H1 (cell line): ENCODE measurements at regions not wholly inside any gene's neighbourhood (a gene's known extent, or its start where the extent isn't known, plus 50 kb on each side); places are given as distances from the start of the nearest gene placed in this dataset.

Source experiments
- CTCF ChIA-PET: fragments of 300-600 bp; sonication (Branson Sonifier 250); formaldehyde crosslinking; loops from one replicate; lab custom pipeline; 2021; ENCODE audit not compliant: partially characterized antibody; lab: Charles Lee
- POLR2A ChIA-PET: fragments of 300-600 bp; sonication (Branson Sonifier 250); formaldehyde crosslinking; loops from one replicate; lab custom pipeline; 2021; ENCODE audit warnings: inconsistent platforms; ENCODE audit not compliant: partially characterized antibody; lab: Charles Lee
- DNase-seq, 2 experiments: peaks; one replicate each; pipeline versions ENCODE4 v3.0.0 to v3.0.0-alpha.2; 2010 to 2022; ENCODE audit warnings: low spot score in 2 of 2, low read depth in 1 of 2, mixed read lengths in 1 of 2
- FAIRE-seq: peaks from 2 replicates; lab custom pipeline; 2011; peaks lifted over from hg19 to GRCh38; lab: Jason Lieb, UNC
- H2AFZ ChIP-seq: 2 replicates; pipeline ENCODE4 v1.8.1; 2012; ENCODE audit warnings: low read length, inconsistent platforms
- H2AK5ac ChIP-seq: 2 replicates; pipeline ENCODE4 v1.6.1; 2013; ENCODE audit warnings: low read depth, low read length
- H2BK120ac ChIP-seq: replicated peaks from 2 replicates; pipeline ENCODE3; 2013; ENCODE audit warnings: low read depth, low read length, inconsistent platforms
- H2BK12ac ChIP-seq: 2 replicates; pipeline ENCODE4 v1.6.1; 2013; ENCODE audit warnings: low read depth, low read length
- H2BK15ac ChIP-seq: 2 replicates; pipeline ENCODE4 v1.6.1; 2013; ENCODE audit warnings: low read length
- H2BK20ac ChIP-seq: 2 replicates; pipeline ENCODE4 v1.6.1; 2013; ENCODE audit warnings: low read length
- H2BK5ac ChIP-seq: 2 replicates; pipeline ENCODE4 v1.6.1; 2013; ENCODE audit warnings: low read depth, low read length
- H3K14ac ChIP-seq: 2 replicates; pipeline ENCODE4 v1.6.1; 2013; ENCODE audit warnings: inconsistent platforms; ENCODE audit not compliant: insufficient read length
- H3K18ac ChIP-seq: 2 replicates; pipeline ENCODE4 v1.6.1; 2013; ENCODE audit warnings: low read length; ENCODE audit errors: extremely low read depth
- H3K23ac ChIP-seq: 2 replicates; pipeline ENCODE4 v1.6.1; 2013; ENCODE audit warnings: inconsistent platforms; ENCODE audit not compliant: insufficient read length
- H3K23me2 ChIP-seq: 2 replicates; pipeline ENCODE4 v1.6.1; 2013; ENCODE audit warnings: low read depth, low read length
- H3K27ac ChIP-seq: 2 replicates; pipeline ENCODE4 v1.6.1; 2011; ENCODE audit warnings: low read depth, low read length, inconsistent platforms
- H3K27me3 ChIP-seq, 4 experiments: replicated peaks in 1 of 4; 1 replicate in 1 of 4; 2 replicates in 3 of 4; pipeline versions ENCODE4 v1.6.1 to v1.8.1; 2011 to 2013; ENCODE audit warnings: low read length in 3 of 4, mild to moderate bottlenecking in 3 of 4, inconsistent platforms in 2 of 4, mixed read lengths in 2 of 4, moderate library complexity in 1 of 4; ENCODE audit not compliant: control insufficient read depth in 3 of 4, insufficient read depth in 3 of 4; ENCODE audit errors: extremely low read depth in 1 of 4
- H3K36me3 ChIP-seq, 4 experiments: 2 replicates each; pipeline versions ENCODE4 v1.6.1 to v1.8.1; 2011 to 2013; ENCODE audit warnings: mild to moderate bottlenecking in 4 of 4, low read length in 3 of 4, moderate library complexity in 2 of 4, control low read depth in 1 of 4, inconsistent platforms in 1 of 4; ENCODE audit not compliant: insufficient read depth in 4 of 4, control insufficient read depth in 2 of 4
- H3K4ac ChIP-seq: replicated peaks from 2 replicates; pipeline ENCODE3; 2013; ENCODE audit warnings: low read length, low read depth, mixed read lengths, inconsistent platforms; ENCODE audit not compliant: insufficient read length
- H3K4me1 ChIP-seq, 4 experiments: replicated peaks in 1 of 4; 1 replicate in 1 of 4; 2 replicates in 3 of 4; pipeline versions ENCODE4 v1.6.1 to v1.8.1; 2011 to 2013; ENCODE audit warnings: low read length in 3 of 4, inconsistent platforms in 2 of 4, mixed read lengths in 1 of 4; ENCODE audit not compliant: insufficient read depth in 4 of 4, control insufficient read depth in 3 of 4
- H3K4me2 ChIP-seq, 2 experiments: 2 replicates each; pipeline versions ENCODE4 v1.6.1 to v1.8.1; 2011 to 2013; ENCODE audit warnings: low read depth in 2 of 2, low read length in 2 of 2, control low read depth in 1 of 2, inconsistent platforms in 1 of 2, mild to moderate bottlenecking in 1 of 2; ENCODE audit not compliant: insufficient read depth in 1 of 2
- H3K4me3 ChIP-seq, 4 experiments: fragments of 200-600, 300-600 bp in 1 of 4; sonication (generic), shearing (Covaris generic), sonication (Bioruptor Twin) in 1 of 4; 2 replicates each; pipeline versions ENCODE4 v1.5.1 to v1.8.1; 2011 to 2016; ENCODE audit warnings: low read length in 4 of 4, low read depth in 3 of 4, control low read depth in 2 of 4, inconsistent platforms in 2 of 4, mild to moderate bottlenecking in 2 of 4, mixed read lengths in 1 of 4, moderate library complexity in 1 of 4; ENCODE audit not compliant: insufficient read depth in 2 of 4; ENCODE audit errors: extremely low read depth in 1 of 4
- H3K56ac ChIP-seq: replicated peaks from 2 replicates; pipeline ENCODE3; 2013; ENCODE audit warnings: low read depth, mild to moderate bottlenecking, mixed read lengths, low read length, inconsistent platforms; ENCODE audit not compliant: insufficient read length
- H3K79me1 ChIP-seq: 2 replicates; pipeline ENCODE4 v1.6.1; 2013; ENCODE audit warnings: low read depth, low read length, control low read depth
- H3K79me2 ChIP-seq, 2 experiments: 2 replicates each; pipeline versions ENCODE4 v1.6.1 to v1.8.1; 2012 to 2013; ENCODE audit warnings: low read length in 2 of 2, mild to moderate bottlenecking in 2 of 2, inconsistent platforms in 1 of 2; ENCODE audit not compliant: insufficient read depth in 2 of 2, control insufficient read depth in 1 of 2
- H3K9ac ChIP-seq, 4 experiments: replicated peaks in 1 of 4; 1 replicate in 1 of 4; 2 replicates in 3 of 4; pipeline versions ENCODE4 v1.6.1 to v1.8.1; 2011 to 2013; ENCODE audit warnings: low read depth in 3 of 4, low read length in 3 of 4, control low read depth in 2 of 4, mild to moderate bottlenecking in 2 of 4, moderate library complexity in 2 of 4, inconsistent platforms in 1 of 4; ENCODE audit errors: extremely low read depth in 1 of 4
- H3K9me3 ChIP-seq, 2 experiments: 2 replicates each; pipeline versions ENCODE4 v1.6.1 to v1.8.1; 2012 to 2013; ENCODE audit warnings: mild to moderate bottlenecking in 2 of 2, moderate library complexity in 2 of 2, control low read depth in 1 of 2, inconsistent platforms in 1 of 2, low read depth in 1 of 2, low read length in 1 of 2, mixed read lengths in 1 of 2; ENCODE audit not compliant: insufficient read depth in 2 of 2
- H4K20me1 ChIP-seq, 2 experiments: replicated peaks in 1 of 2; 2 replicates each; pipeline versions ENCODE3 to v1.8.1; 2011 to 2013; ENCODE audit warnings: inconsistent platforms in 2 of 2, low read length in 2 of 2, mild to moderate bottlenecking in 1 of 2; ENCODE audit not compliant: insufficient read depth in 2 of 2, control insufficient read depth in 1 of 2
- H4K5ac ChIP-seq: 2 replicates; pipeline ENCODE4 v1.6.1; 2013; ENCODE audit warnings: low read length, low read depth, mixed read lengths, inconsistent platforms; ENCODE audit not compliant: insufficient read length
- H4K8ac ChIP-seq: 2 replicates; pipeline ENCODE4 v1.8.0; 2013; ENCODE audit warnings: mild to moderate bottlenecking, moderate library complexity, low read length, inconsistent platforms; ENCODE audit not compliant: insufficient read depth; ENCODE audit errors: extremely low read depth
- H4K91ac ChIP-seq: replicated peaks from 2 replicates; pipeline ENCODE3; 2013; ENCODE audit warnings: low read length, mixed read lengths, inconsistent platforms; ENCODE audit not compliant: insufficient read length
- CREB1 ChIP-seq: IDR thresholded peaks from 2 replicates; pipeline ENCODE4 v1.6.1; 2012; ENCODE audit warnings: inconsistent platforms
- EZH2 ChIP-seq: fragments of 200-600 bp; sonication (generic); IDR thresholded peaks from 2 replicates; pipeline ENCODE4 v1.7.1; 2012; ENCODE audit warnings: low read depth, mild to moderate bottlenecking, moderate library complexity, low read length, inconsistent platforms; ENCODE audit not compliant: severe bottlenecking
- GABPA ChIP-seq: IDR thresholded peaks from 2 replicates; pipeline ENCODE4 v1.6.1; 2011; ENCODE audit warnings: mild to moderate bottlenecking, low read length, moderate library complexity, borderline replicate concordance; ENCODE audit not compliant: insufficient read depth
- JUND ChIP-seq: IDR thresholded peaks from 2 replicates; pipeline ENCODE4 v1.6.1; 2011; ENCODE audit warnings: mild to moderate bottlenecking, improper control_type of control experiment, low read length
- KDM4A ChIP-seq: IDR thresholded peaks from one replicate; pipeline ENCODE4 v1.7.1; 2012; ENCODE audit warnings: low read depth, mild to moderate bottlenecking, moderate library complexity, low read length, inconsistent platforms; ENCODE audit not compliant: severe bottlenecking
- NANOG ChIP-seq: IDR thresholded peaks from 2 replicates; pipeline ENCODE4 v1.6.1; 2011; ENCODE audit warnings: low read length, low read depth, mild to moderate bottlenecking, inconsistent platforms; ENCODE audit not compliant: insufficient read depth, poor library complexity, severe bottlenecking
- NRF1 ChIP-seq: IDR thresholded peaks from 2 replicates; pipeline ENCODE4 v1.6.1; 2011; ENCODE audit warnings: mild to moderate bottlenecking, low read depth, low read length, improper control_type of control experiment
- POLR2A ChIP-seq, 2 experiments: IDR thresholded peaks; 1 replicate in 1 of 2; 2 replicates in 1 of 2; pipeline ENCODE4 v1.6.1; 2011; ENCODE audit warnings: low read depth in 2 of 2, low read length in 2 of 2, mild to moderate bottlenecking in 2 of 2; ENCODE audit errors: control extremely low read depth in 1 of 2
- POLR2AphosphoS5 ChIP-seq: IDR thresholded peaks from 2 replicates; pipeline ENCODE4 v1.6.1; 2011; ENCODE audit warnings: low read depth, low read length
- SP4 ChIP-seq: IDR thresholded peaks from 2 replicates; pipeline ENCODE4 v1.6.1; 2012; ENCODE audit warnings: low read length, inconsistent platforms
- SRF ChIP-seq: IDR thresholded peaks from 2 replicates; pipeline ENCODE4 v1.6.1; 2011; ENCODE audit warnings: mild to moderate bottlenecking, low read depth, low read length, moderate library complexity
- YY1 ChIP-seq: IDR thresholded peaks from 2 replicates; pipeline ENCODE4 v1.6.1; 2011; ENCODE audit warnings: low read depth, mild to moderate bottlenecking, low read length
- WGBS, 2 experiments: shearing (Covaris generic) in 1 of 2; methylation state at CpG; one replicate each; pipeline versions ENCODE4 v1.1.6 to v1.1.7; 2013 to 2015; ENCODE audit warnings: low lambda C conversion rate in 2 of 2, mixed read lengths in 2 of 2, inconsistent platforms in 1 of 2, low coverage in 1 of 2, missing lambda C conversion rate in 1 of 2; ENCODE audit not compliant: insufficient replicate concordance in 2 of 2, insufficient coverage in 1 of 2, insufficient read length in 1 of 2; ENCODE audit errors: extremely low coverage in 1 of 2, missing lambda C conversion rate in 1 of 2; 5-methylcytosine and 5-hydroxymethylcytosine counted together
- TF ChIP-seq, protein P1 (sequence below): IDR thresholded peaks from 2 replicates; pipeline ENCODE4 v1.6.1; 2011; ENCODE audit warnings: low read length, improper control_type of control experiment
- TF ChIP-seq, protein P2 (sequence below): IDR thresholded peaks from 2 replicates; pipeline ENCODE4 v1.6.1; 2012; ENCODE audit warnings: inconsistent platforms

DNA sequence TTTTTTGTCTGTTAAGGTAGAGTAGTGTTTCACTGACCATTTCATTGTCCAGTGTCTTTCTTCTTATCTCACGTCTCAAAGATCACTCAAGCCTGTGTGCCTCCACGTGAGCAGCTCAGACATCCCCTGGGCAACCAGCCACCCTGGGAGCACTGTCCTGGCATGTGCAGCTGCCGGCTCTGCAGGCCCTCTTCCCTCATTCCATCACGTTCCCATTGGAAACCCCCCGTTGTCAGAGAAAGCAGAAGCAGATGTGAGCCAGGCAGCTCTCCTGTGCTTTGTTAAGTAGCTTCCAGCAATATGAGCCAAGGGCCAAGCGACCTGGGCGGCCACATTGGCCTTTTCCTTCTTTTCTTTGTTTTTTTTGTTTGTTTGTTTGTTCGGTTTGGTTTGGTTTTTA, 233.2 kb upstream of the SYNDIG1 start:
- no peak for FAIRE-seq
- Histone ChIP-seq H3K27ac (no peak overlapping the region), H4K8ac (no peak overlapping the region), H3K4me2 (no peak overlapping the region), H3K23me2 (no peaks in the 10 kb centered on the region; the same call in 1 of the 2 replicates), H4K5ac (no peak overlapping the region), H3K27me3 (no peaks in the 10 kb centered on the region), H3K9ac (no peak overlapping the region), H3K56ac (peak overlapping the region; percentile 4), H2BK20ac (no peak overlapping the region), H4K91ac (no peak overlapping the region), H2BK15ac (no peak overlapping the region), H2BK12ac (no peak overlapping the region), H3K18ac (no peak overlapping the region), H2BK120ac (no peak overlapping the region), H3K36me3 (no peaks in the 10 kb centered on the region), H3K4ac (no peak overlapping the region), H3K79me1 (no peaks in the 10 kb centered on the region), H3K4me1 (peaks cover 0 to 2% (median 0%) of the 10 kb centered on the region in 4 experiments; a peak in 1 of 7 replicates), H2AK5ac (no peak overlapping the region), H4K20me1 (no peaks in the 10 kb centered on the region), H3K4me3 (no peak overlapping the region), H3K14ac (no peak overlapping the region), H2BK5ac (no peak overlapping the region), H2AFZ (peak overlapping the region; percentile 73; the same call in 1 of the 2 replicates), H3K23ac (no peak overlapping the region), H3K9me3 (no peaks in the 10 kb centered on the region), H3K79me2 (no peaks in the 10 kb centered on the region)
- DNase-seq = no peak
- CTCF ChIA-PET = interaction anchor here (1.3 kb wide), 1 partner anchor 11 kb away, joined by 3 read pairs; no protein-coding TSS in a partner anchor
- POLR2A ChIA-PET = no interaction called here
- 81% methylated on average over 8 of the region's 8 CpGs; no CpG with 5 or more reads in 1 of the 2 experiments for WGBS, 2 experiments
- TF ChIP-seq JUND (no peak), EZH2 (no peak), POLR2A (IDR thresholded peaks at IDR 0.05; ENCODE audit: control extremely low read depth in 1 of 2, low read depth in 2 of 2, low read length in 2 of 2) (no peak), NANOG (no peak), GABPA (no peak), KDM4A (no peak), YY1 (no peak), POLR2AphosphoS5 (no peak), SP4 (no peak), SRF (no peak), NRF1 (no peak), CREB1 (no peak)
- TF ChIP-seq, protein P1, sequence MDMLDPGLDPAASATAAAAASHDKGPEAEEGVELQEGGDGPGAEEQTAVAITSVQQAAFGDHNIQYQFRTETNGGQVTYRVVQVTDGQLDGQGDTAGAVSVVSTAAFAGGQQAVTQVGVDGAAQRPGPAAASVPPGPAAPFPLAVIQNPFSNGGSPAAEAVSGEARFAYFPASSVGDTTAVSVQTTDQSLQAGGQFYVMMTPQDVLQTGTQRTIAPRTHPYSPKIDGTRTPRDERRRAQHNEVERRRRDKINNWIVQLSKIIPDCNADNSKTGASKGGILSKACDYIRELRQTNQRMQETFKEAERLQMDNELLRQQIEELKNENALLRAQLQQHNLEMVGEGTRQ = no peak
- TF ChIP-seq, protein P2, sequence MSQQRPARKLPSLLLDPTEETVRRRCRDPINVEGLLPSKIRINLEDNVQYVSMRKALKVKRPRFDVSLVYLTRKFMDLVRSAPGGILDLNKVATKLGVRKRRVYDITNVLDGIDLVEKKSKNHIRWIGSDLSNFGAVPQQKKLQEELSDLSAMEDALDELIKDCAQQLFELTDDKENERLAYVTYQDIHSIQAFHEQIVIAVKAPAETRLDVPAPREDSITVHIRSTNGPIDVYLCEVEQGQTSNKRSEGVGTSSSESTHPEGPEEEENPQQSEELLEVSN = no peak
